ENCODE measurements at regions not wholly inside any gene's neighbourhood (a gene's known extent, or its start where the extent isn't known, plus 50 kb on each side); places are given as distances from the start of the nearest gene placed in this dataset.

DNA sequence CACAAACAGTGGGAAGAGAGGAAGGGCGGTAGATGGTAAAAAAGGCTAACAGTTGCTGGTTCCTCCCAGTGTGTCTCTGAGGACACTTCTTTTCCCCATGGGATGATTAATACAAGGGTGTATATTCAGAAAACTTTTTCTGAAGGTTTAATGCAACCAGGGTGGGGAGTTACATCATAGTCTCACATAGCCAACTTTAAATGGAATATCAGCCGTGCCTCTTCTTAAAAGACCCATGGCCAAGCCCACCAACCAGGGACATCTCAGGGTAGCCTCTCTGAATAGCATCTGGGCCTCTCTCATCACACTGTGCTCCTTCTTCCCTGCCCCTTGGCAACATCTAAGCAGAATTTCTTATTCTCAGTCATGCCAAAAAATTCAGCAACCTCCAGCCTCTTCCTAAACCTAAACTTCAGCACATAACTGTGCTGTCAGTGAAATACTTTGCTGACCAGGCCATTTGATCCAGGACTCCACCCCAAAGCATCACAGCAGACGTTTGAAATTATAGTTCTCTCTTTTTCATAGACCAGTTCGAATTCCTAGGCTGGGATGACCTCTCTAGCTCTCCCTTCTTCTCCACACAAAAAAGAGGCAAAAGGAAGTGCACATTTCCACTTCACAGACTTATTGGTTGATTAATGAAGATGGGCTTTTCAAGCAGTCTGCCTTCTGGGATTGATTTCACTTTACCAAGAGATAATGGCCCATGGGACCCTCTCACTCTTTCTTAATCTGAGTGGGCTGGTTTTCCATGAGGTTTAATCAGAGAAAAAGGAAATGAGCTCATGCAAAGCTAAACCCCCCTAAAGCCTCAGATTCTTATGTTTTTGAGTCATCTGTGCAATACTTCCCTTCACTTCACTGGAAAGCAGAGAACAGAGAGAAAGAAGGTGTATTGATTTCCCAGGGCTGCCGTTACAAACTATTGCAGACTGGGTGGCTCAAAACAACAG lies 85.1 kb upstream of the RAI14 start:
- no peak for TF ChIP-seq POLR2A (IDR thresholded peaks at IDR 0.05)
- TF ChIP-seq, protein P1, sequence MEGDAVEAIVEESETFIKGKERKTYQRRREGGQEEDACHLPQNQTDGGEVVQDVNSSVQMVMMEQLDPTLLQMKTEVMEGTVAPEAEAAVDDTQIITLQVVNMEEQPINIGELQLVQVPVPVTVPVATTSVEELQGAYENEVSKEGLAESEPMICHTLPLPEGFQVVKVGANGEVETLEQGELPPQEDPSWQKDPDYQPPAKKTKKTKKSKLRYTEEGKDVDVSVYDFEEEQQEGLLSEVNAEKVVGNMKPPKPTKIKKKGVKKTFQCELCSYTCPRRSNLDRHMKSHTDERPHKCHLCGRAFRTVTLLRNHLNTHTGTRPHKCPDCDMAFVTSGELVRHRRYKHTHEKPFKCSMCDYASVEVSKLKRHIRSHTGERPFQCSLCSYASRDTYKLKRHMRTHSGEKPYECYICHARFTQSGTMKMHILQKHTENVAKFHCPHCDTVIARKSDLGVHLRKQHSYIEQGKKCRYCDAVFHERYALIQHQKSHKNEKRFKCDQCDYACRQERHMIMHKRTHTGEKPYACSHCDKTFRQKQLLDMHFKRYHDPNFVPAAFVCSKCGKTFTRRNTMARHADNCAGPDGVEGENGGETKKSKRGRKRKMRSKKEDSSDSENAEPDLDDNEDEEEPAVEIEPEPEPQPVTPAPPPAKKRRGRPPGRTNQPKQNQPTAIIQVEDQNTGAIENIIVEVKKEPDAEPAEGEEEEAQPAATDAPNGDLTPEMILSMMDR (IDR thresholded peaks at IDR 0.05): no peak

Measured in right lobe of liver (tissue), 4 donors.